ENCODE measurements at regions not wholly inside any gene's neighbourhood (a gene's known extent, or its start where the extent isn't known, plus 50 kb on each side); places are given as distances from the start of the nearest gene placed in this dataset.

DNA sequence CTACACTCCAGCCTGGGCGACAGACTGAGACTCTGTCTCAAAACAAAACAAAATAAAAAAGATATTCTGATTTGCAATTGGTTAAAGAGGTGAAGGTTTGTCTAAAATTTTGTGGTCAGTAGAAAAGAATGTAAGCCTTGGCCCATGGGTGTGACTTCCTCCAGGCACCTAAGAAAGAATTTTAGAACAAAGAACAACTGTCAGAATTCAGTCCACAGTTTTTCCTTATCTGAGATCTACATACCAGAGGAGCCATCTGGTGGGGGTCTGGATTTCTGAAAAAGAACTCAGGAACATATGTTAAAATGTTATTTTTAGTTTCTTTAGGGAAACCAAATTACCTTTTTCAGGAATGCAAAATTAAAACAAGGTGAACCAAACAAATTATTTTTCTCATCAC, 434.1 kb downstream of the ANKRD50 start:
- DNase-seq: no peak

DNA sequence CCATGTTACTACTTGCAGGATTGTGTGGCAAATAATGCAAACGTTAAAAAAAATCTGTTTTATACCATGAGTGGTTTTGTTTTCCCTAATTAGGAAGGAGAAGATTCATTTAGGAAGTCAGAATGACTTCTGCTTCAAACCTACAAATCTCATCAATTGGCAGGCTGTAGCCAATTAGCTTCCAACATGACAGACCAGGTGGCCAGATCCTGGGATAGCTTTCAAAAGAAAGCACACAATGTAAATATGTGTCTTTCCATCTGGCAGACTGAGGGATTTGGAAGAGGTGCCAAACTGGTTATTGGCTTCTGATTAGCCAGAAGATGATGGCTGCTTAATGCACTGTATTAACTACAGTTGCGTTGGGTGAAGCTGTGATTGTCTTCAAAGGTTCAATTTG, 432.8 kb downstream of the ANKRD50 start:
- DNase-seq: no peak

DNA sequence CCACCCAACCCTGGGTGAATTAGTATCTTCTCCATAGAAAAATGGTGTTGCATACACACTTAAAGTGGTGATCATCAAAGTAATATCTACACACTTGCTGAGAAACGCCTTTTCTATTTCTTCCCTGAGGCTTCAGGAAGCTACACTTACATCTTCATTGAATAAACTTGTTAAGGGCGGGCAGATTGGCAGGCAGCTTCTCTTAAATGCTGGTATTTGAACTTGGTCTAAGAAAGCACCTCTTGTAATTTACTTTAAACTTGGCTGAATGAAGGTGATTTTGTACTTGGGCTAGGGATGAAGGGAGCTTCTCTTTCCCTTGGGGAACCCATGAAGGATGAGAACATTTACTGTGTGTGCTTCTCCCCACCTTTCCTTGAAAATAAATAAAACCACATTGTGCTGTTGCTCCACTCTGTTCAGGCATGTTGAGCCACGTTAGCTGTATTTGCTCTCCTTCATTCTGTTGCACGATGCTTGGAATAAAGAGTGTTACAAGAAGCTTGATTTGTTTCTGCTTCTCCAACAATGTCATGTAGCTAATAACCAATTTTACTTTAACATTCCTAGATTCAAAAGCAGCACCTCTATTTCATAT, 430.1 kb downstream of the ANKRD50 start:
- DNase-seq: no peak

DNA sequence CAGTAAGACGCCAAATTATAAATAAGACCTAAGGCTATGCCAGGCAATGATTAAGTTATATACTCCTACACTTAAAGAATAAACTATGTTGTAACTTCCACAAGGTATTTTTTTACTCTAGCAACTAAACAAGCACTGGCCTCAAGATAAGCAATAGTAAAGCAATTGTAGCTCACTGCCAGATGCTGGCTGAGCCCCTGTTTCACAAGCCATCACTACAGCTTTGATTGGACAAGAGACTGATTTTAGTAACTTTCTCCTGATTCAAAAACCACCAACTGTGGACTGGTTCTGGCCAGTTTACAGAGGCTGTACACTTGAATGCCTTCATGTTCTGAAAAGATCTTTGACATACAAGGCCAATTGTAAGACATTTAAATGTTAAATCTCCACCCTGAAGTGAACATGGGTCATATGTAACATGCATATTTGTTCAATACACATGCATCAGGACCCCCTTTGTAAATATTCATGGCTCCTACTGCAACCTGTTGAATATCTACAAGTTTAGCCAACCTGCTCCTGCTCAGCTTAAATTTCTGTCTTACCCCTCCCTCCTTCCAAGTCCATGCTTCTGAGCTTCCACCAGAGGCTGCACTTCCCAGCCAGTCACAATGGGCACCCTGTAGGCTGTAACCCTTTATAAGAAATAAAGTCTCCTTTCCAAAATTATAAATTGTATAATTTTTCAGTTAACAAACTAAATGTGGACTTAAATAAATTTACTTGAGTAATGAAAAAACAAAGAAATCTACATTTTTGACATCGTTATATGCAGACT, 423.6 kb downstream of the ANKRD50 start:
- no peak for DNase-seq

DNA sequence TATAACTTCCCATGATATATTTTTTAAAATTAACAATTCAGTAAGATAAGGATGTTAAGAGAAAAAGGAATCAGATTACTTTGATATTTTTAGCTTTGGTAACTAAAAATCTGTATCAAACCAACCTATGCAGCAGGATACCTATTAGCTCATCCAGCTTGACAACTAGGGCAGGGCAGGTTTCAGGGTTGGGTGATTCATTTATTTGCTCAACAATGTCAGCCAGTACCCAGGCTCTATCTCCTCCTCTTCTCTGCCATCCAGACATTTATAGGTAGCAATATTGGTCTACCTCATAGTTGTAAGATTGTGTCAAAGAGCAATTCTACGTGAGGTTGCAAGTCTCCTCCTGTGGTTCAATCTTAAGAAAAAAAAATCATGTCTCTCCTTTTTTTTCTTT, 421.9 kb downstream of the ANKRD50 start:
- DNase-seq: no peak

DNA sequence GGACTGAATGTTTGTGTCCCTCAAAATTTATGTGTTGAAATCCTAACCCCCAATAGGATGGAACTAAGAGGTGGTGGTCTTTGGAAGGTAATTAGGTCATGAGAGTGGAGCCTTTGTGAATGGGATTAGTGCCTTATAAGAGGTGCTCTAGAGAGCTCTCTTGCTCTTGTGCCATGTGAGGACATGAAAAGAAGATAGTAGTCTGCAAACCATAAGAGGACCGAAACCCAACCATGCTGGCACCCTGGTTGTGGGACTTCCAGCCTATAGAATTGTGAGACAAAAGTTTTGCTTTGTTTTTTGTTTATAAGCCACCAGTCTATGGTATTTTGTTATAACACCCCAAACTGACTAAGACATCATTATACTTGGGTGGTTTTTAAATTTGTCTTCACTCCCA, 417.1 kb downstream of the ANKRD50 start:
- DNase-seq: no peak

DNA sequence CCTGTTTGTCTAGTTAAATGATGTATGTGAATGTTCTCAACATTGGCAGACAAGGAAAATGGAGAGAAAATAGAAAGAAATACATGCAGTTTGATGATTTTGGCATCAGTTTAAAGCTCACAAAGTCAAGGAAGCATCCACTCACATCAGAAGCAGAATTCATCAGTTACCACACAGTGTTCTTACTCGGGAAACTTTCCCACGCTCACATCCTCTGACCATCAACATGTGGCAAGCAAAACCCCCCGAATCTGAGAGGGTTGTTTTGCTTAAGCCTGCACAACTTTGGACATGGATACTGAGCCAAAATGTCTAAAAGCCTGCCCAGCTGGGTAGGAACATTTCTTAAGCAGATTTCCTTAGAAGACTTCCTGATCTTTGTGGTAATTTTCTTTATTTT, 407.6 kb downstream of the ANKRD50 start:
- DNase-seq: no peak

DNA sequence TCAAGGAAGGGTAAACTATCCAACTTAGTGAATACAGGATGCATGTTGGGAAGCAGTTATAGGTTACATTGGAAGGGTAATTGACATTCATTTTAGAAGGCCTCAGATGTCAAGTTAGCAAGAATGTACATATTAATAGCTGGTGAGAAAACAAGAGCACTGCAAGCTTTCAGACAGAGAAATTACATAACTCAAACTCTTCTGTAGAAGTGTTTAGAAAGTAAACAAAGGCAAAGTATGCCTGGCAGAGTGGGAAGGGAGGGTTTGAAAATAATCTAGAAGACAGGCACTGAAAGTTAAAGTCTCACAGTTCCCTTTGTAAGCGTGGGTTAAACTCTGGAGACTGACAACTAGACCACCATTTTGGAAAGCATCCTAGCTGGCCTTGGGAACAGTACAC, 406.2 kb downstream of the ANKRD50 start:
- no peak for DNase-seq

DNA sequence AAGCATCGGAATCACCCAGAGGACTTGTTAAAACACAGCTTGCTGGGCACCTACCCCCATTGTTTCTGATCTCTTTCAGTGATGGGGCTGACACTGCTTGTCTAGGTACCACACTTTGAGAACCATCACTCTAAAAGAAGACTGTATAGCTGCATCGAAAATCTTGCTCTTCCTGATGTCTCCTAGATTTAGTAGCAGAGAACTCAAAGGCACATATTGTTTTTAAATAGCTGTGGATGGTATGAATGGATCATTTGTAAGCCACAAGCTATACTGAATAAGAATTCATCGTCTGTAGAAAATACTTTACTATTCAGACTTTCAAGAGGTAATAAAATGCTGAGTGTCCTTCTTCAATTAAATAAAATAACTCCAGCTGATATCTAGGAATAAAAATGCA, 405.4 kb downstream of the ANKRD50 start:
- no peak for DNase-seq

DNA sequence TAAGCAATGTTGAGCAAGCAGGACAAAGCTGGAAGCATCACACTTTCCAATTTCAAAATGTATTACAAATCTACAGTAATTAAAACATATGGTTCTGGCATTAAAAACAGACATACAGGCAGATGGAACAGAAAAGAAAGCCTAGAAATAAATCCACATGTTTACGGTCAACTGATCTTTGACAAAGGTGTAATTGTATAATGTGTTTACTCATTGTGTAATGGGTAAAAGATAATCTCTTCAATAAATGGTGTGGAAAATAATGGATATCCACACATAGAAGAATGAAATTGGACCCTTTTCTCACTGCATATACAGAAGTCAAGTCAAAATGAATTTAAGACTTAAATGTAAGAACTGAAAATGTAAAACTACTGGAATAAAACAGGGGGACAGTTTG, 394.2 kb downstream of the ANKRD50 start:
- no peak for DNase-seq

DNA sequence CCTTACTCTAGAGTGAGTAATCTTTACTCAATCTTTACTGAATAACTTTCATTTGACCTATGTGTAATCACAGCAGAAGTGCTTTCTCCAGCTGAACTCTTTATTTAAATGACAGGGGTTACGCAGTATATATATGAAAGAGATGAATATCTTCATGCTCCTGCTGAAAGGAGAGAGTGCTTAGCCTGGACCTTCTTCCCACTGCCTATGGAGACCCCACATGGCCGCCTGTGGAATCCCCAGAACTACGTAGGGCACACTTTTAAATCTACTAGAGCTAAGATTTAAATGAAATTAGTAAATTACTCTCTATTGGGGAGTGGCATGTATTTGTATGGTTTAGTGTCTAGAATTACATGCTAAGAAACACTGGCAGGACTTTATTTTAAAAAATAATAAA, 391.2 kb downstream of the ANKRD50 start:
- DNase-seq: no peak

DNA sequence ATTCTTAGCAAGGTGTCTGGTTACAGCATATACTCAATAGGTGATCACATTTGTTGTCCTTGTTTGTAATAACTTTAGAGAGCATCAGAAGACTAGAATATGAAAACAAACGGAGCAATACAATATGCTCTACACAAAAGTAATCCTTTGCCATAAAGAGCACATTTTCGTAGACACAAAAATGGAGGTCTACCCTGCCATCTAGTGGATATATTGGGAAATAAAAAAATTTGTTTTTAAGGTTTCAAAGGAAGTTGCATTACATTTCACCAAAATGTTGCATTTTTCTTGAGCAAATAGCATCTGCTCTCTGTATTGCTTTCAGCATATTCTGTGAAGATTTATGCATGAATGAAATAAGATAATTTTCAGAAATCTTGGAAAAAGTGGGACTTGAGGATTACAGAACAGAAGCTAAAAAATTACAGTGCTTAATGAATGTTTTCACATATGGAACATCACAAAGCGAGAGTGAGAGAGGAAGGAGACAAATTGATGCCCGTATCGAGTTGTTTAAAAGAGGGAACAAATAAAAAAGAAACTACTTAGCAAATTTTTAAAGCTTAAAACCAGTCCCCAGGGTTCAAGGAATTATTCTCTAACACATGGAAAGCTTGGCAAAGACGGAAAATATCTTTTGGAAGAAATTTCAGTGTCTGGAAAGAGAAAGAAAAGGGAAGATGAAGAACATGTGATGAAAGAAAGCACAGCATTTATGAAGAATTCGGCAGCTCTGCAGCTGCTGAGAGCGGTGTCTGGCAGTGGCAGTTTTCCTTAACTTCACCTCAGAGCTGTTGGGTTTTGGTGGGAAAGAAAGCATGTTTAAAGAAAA, 390.1 kb downstream of the ANKRD50 start:
- no peak for DNase-seq

DNA sequence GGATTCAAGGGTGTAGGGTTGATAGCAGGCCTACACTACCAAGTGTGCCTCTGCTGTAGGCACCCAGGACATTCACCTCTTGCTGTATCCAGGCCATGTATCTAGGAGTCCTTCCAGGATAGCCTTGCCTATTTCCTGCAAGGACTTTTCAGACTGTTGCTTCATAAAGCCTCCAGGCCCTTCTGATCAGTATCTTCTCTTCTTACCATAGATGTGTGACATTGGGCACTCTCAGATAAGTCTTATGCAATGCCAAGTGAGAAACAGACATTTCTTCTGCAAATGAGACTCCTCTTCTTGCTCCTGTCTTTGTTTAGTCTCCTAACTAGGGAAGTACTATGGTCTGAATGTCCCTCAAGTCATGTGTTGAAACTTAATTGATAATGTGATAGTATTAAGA, 386.8 kb downstream of the ANKRD50 start:
- no peak for DNase-seq

DNA sequence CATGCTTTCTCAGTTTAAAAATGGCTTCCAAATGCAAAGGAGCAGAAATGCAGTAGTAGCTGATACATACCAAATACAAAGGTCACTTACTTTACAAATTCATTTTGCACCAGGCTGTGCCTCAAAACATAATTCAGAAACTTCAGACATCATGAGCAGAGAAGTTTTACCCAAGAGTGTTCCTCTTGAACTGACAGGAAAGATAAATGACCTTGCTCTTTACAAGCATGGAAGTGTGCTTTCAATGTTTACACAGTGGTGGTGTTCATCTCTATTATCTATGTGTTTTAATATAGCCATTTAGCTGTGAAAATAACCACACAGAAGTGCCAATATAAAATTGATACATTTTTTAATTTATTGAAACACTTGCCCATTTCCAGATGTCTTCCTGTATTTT, 383.4 kb downstream of the ANKRD50 start:
- DNase-seq: no peak

DNA sequence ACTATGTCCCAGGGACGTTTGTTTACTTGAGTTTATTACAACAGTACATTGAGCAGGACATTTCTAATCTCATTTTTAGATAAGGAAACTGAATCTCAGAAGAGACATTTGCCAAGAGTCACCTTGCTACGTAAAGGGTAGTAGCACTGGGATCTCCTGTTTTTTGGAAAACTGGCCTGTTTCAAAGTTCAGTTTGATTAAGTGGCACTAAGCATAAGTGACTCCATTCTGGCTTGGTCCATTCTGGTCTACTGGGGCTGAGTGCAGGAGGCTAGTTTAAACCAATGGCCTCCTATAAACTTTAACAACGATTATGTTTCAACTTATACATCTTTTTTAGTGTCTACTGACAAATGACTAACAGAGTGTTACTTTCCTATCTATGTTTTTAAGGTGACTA, 382.5 kb downstream of the ANKRD50 start:
- DNase-seq: no peak

DNA sequence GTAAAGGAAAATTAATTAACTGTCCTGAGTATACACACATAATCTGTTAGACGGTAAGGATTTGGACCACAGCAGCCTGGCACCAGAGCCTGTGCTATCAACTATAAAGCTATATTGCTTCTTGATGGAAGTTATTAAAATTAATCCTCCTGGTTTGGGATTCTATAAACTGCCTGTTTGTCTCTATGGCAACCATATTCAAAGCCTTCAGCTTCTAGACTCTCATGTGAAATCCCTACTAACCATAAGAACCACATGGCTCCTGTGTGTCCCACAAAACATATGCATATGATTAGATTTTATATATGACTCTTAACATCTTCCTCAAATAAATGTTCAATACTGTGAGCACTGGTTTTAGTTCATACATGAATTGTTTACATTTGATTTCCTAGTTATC, 380.8 kb downstream of the ANKRD50 start:
- no peak for DNase-seq

DNA sequence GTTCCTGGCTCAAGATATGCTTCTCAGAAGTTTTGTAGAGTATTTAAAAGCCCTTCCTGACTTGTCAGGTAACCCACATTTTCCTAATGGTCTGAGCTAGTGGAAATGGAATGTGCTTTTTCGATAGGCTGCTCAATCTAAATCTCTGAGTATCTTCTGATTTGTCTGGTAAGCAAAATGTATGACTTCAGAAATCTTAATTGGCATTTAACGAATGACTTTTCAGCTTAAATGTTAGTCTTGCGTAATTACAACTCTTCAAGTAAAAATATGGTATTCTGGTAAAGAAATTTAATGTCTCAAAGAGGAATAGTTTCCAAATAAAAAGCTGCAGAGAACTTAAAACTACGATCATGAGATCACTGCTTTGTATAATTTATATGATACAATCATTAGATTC, 379.1 kb downstream of the ANKRD50 start:
- no peak for DNase-seq

DNA sequence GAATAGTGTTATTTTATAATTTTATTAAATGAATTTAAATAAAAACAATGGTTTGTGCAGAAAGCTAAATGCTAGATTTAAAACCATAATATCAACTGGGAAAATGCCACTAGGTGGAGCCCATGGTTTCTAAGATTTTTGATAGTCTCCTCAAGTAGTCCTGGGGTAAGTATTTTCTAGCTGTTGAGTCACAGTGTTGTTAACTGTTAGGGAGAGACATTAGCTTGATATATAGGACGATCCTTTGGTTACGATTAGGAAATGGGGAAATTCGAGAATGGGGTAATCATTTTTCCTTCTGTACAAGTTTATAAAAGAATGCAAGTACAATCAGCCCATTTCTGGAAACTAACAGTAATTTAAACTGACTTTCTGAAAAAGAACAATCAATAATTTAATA, 378.4 kb downstream of the ANKRD50 start:
- DNase-seq: no peak

DNA sequence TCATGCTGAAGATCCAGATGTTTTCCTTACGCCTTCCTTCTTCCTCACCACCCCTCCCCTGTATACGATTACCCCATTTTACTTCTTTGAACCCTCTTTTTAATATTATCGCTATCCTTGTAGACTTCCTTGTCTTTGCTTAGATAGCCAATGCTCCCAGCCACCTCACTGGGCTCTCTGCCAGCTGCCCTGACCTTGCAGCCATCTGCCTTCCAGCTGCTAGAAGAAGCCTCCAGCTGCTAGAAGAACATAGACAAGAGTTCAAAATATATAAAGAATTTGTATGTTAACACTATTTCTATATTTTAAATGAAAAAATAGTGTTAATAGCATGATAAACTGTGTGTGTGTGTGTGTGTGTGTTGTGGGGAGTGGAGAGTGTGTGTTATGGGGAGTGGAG, 374.7 kb downstream of the ANKRD50 start:
- DNase-seq: no peak

DNA sequence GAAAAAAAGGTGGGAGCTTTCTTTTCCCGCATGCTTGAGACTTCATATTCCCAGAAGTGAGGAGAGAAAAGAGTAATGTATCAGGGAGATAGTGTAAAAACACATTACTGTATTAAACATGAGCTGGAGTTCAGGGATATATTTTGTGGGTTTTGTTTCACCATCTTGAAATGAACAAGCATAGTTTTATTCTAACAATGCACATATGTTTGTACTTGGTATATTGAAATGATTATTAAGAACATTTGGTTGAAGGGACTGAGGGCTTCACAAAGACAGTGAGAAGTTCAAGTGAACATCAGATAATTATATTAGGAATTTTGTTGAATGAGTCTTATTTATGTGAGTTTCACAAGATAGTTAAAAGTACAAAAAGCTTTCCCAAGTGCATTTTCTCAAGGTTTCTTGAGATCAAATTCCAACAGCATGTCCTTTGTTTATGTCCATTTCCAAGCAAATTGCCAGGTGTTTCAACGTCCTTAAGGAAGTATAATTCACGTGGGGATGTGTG, 368.8 kb downstream of the ANKRD50 start:
- DNase-seq: no peak

DNA sequence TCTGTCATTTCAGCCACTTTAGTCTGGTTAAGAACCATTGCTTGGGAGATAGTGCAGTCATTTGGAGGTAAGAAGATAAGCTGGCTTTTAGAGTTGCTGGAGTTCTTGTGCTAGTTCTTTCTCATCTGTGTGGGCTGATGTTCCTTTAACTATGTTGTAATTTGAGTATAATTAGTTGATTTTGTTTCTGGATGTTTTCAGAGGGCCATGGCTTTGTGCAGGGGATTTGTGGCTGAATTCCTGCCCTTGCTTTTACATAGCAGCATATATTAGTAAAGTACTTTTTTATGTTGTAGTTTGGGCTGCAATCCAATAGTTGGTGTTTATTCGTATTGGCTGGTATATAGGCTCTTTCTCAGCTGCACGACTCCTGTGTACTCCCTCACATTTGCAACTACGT, 339.6 kb downstream of the ANKRD50 start:
- no peak for DNase-seq

DNA sequence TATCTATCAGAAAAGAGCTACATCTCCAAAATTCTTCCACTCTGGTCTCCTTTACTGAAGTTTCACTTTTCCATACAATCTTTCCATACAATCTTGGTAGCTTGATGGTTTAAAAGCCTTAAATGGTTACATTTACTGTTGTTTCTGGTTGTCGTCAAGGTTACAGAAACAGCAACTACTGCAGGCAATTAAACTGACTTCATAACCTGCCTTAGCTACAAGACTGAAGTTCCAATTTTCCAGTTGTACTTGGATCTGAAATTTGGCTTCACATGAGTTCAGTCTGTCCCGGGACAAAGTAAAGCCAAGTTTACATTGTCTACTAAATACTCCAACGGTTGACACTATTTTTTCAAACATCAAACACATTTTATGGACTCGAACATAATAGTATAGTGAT, 326.4 kb downstream of the ANKRD50 start:
- no peak for DNase-seq

DNA sequence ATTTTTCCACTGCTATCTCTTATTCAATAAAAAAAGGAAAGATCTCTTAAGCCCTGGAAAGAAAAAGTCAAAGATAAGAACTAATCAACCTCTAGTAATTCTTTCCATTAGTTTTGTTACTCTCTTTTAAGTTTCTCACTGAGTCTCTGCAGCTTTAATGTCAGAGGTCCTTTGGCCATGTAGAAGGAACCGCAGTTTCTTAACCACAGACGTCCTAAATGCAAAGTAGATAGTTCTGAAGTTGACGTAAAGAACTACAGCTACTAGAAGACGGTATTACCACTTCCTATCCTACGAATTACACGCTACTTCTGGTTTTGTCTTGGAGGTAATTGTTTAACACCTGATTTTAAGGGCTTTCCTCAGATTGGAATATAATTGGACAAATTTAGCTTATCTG, 325.9 kb downstream of the ANKRD50 start:
- no peak for DNase-seq

DNA sequence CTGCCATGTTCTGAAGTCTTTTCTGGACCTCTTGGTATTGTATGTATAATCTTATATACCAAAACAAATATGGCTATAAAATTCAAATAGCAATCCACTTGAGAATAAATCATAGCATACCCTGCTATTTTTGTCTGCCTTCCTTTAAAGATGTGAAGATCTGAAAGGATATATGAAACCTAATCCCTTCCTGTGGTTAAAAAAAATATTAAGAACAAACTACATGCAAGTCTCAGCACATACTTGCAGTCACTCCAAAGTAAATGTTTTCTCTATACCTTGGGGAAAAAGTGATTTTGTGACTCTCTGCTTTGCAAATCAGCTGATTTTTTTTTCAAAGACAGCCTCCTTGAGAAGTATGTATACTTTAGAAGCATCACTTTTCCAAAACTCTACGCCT, 322.9 kb downstream of the ANKRD50 start:
- no peak for DNase-seq
